GM06990 (cell line): ENCODE measurements at regions not wholly inside any gene's neighbourhood (a gene's known extent, or its start where the extent isn't known, plus 50 kb on each side); places are given as distances from the start of the nearest gene placed in this dataset.

ENCODE experiments used
- DNase-seq: peaks from one replicate; pipeline ENCODE4 v3.0.0-alpha.2; 2011; ENCODE audit not compliant: insufficient read length; ENCODE audit errors: extremely low read depth
- H3K27me3 ChIP-seq: replicated peaks from 2 replicates; pipeline ENCODE4 v1.6.0; 2011; ENCODE audit warnings: low read length; ENCODE audit not compliant: control insufficient read depth, insufficient read depth
- H3K36me3 ChIP-seq: 2 replicates; pipeline ENCODE4 v1.5.1; 2011; ENCODE audit warnings: low read length; ENCODE audit not compliant: control insufficient read depth, insufficient read depth
- H3K4me3 ChIP-seq: replicated peaks from 2 replicates; pipeline ENCODE4 v1.5.1; 2011; ENCODE audit warnings: low read depth, mild to moderate bottlenecking, control low read depth, low read length
- CTCF ChIP-seq: IDR thresholded peaks from 2 replicates; pipeline ENCODE4 v1.5.1; 2011; ENCODE audit warnings: low read length, control low read depth, mild to moderate bottlenecking, inconsistent platforms; ENCODE audit not compliant: insufficient read depth, poor library complexity, severe bottlenecking

GRCh38 chr2:122156176-122156890, 400.9 kb downstream of the TSN start:
- no peak overlapping the region for H3K4me3 ChIP-seq

GRCh38 chr2:122157158-122157557, 401.7 kb downstream of the TSN start:
- H3K36me3 ChIP-seq = no peaks in the 10 kb centered on the region
- H3K27me3 ChIP-seq = no peaks in the 10 kb centered on the region
- TF ChIP-seq CTCF = no peak
- H3K4me3 ChIP-seq = no peak overlapping the region
- no peak for DNase-seq

More at GRCh38 chr2:122156176-122156890, 400.9 kb downstream of the TSN start:
- no peaks in the 10 kb centered on the region for H3K27me3 ChIP-seq
- no peaks in the 10 kb centered on the region for H3K36me3 ChIP-seq
- no peak for TF ChIP-seq CTCF
- no peak for DNase-seq

- no peaks in the 10 kb centered on the region for H3K36me3 ChIP-seq
- no peaks in the 10 kb centered on the region for H3K27me3 ChIP-seq
- H3K4me3 ChIP-seq = no peak overlapping the region
- no peak for TF ChIP-seq CTCF
- DNase-seq = no peak
Observed at GRCh38 chr2:122163617-122164016, 408.2 kb downstream of the TSN start.

- DNase-seq = no peak
- no peak overlapping the region for H3K4me3 ChIP-seq
- TF ChIP-seq CTCF = no peak
- no peaks in the 10 kb centered on the region for H3K27me3 ChIP-seq
- no peaks in the 10 kb centered on the region for H3K36me3 ChIP-seq
Observed at GRCh38 chr2:122164964-122165363, 409.5 kb downstream of the TSN start.

GRCh38 chr2:122166820-122167219, 411.4 kb downstream of the TSN start:
- H3K36me3 ChIP-seq = no peaks in the 10 kb centered on the region
- H3K4me3 ChIP-seq = no peak overlapping the region
- H3K27me3 ChIP-seq = no peaks in the 10 kb centered on the region
- no peak for DNase-seq
- TF ChIP-seq CTCF = no peak

GRCh38 chr2:122167515-122167914, 412.1 kb downstream of the TSN start:
- no peaks in the 10 kb centered on the region for H3K27me3 ChIP-seq
- no peak for DNase-seq

More at GRCh38 chr2:122167515-122167914, 412.1 kb downstream of the TSN start:
- no peak for TF ChIP-seq CTCF
- Histone ChIP-seq H3K36me3 (no peaks in the 10 kb centered on the region), H3K4me3 (no peak overlapping the region)
